CD14-positive monocyte (primary cell): ENCODE measurements at regions not wholly inside any gene's neighbourhood (a gene's known extent, or its start where the extent isn't known, plus 50 kb on each side); places are given as distances from the start of the nearest gene placed in this dataset.
A peak's percentile ranks its signal among the peaks of the same experiment; 100 is the strongest.

Source experiments
- DNase-seq, 3 donors: peaks; one replicate each; pipeline ENCODE4 v3.0.0-alpha.2; 2011 to 2022
- H2AFZ ChIP-seq: 2 replicates; pipeline ENCODE4 v1.6.0; 2012; ENCODE audit warnings: mild to moderate bottlenecking, low read depth, low read length, inconsistent platforms; ENCODE audit not compliant: insufficient read depth, poor library complexity, severe bottlenecking
- H3K27ac ChIP-seq, 2 donors: 1 replicate in 1 of 2; 2 replicates in 1 of 2; pipeline ENCODE4 v1.5.1; 2012 to 2013; ENCODE audit warnings: low read length in 2 of 2, control low read depth in 1 of 2, inconsistent platforms in 1 of 2, low read depth in 1 of 2, mild to moderate bottlenecking in 1 of 2
- H3K27me3 ChIP-seq, 2 donors: one replicate each; pipeline versions ENCODE4 v1.6.0 to v1.6.1; 2011 to 2013; ENCODE audit warnings: low read length in 2 of 2; ENCODE audit not compliant: control insufficient read depth in 2 of 2, insufficient read depth in 2 of 2
- H3K36me3 ChIP-seq, 2 donors: replicated peaks in 1 of 2; 1 replicate in 1 of 2; 2 replicates in 1 of 2; pipeline versions ENCODE4 v1.5.1 to v1.6.1; 2012 to 2013; ENCODE audit warnings: low read length in 2 of 2, control low read depth in 1 of 2, inconsistent platforms in 1 of 2, mild to moderate bottlenecking in 1 of 2; ENCODE audit not compliant: insufficient read depth in 2 of 2, control insufficient read depth in 1 of 2
- H3K4me1 ChIP-seq, 2 donors: 1 replicate in 1 of 2; 2 replicates in 1 of 2; pipeline versions ENCODE4 v1.5.1 to v1.6.1; 2012 to 2013; ENCODE audit warnings: low read length in 2 of 2, control low read depth in 1 of 2, inconsistent platforms in 1 of 2, mild to moderate bottlenecking in 1 of 2, moderate library complexity in 1 of 2; ENCODE audit not compliant: insufficient read depth in 2 of 2, control insufficient read depth in 1 of 2
- H3K4me2 ChIP-seq: replicated peaks from 2 replicates; pipeline ENCODE3; 2012; ENCODE audit warnings: low read length, moderate library complexity, mild to moderate bottlenecking; ENCODE audit not compliant: poor library complexity, severe bottlenecking; ENCODE audit errors: extremely low read depth
- H3K4me3 ChIP-seq, 3 experiments: fragments of 200-600 bp in 1 of 3; sonication (generic) in 1 of 3; replicated peaks in 1 of 3; 1 replicate in 2 of 3; 2 replicates in 1 of 3; pipeline ENCODE4 v1.5.1; 2011 to 2013; ENCODE audit warnings: low read length in 3 of 3, mild to moderate bottlenecking in 3 of 3, control low read depth in 2 of 3, low read depth in 2 of 3, inconsistent platforms in 1 of 3, moderate library complexity in 1 of 3
- H3K79me2 ChIP-seq: 2 replicates; pipeline ENCODE4 v1.6.0; 2012; ENCODE audit warnings: mild to moderate bottlenecking, control low read depth, inconsistent platforms, low read length, moderate library complexity; ENCODE audit not compliant: insufficient read depth
- H3K9ac ChIP-seq: 2 replicates; pipeline ENCODE4 v1.6.0; 2017; ENCODE audit warnings: low read length, mild to moderate bottlenecking; ENCODE audit not compliant: insufficient read depth, poor library complexity, severe bottlenecking
- H3K9me3 ChIP-seq, 2 donors: replicated peaks in 1 of 2; 1 replicate in 1 of 2; 2 replicates in 1 of 2; pipeline versions ENCODE4 v1.5.1 to v1.6.1; 2012 to 2013; ENCODE audit warnings: low read length in 2 of 2, control low read depth in 1 of 2; ENCODE audit not compliant: control insufficient read depth in 1 of 2, insufficient read depth in 1 of 2
- H4K20me1 ChIP-seq: 2 replicates; pipeline ENCODE4 v1.6.0; 2012; ENCODE audit warnings: mild to moderate bottlenecking, low read length, control low read depth, moderate library complexity; ENCODE audit not compliant: insufficient read depth
- H3K27ac Mint-ChIP-seq, 7 donors: one replicate each; pipeline ENCODE4 v1.8.0; 2020; ENCODE audit warnings: mild to moderate bottlenecking in 7 of 7, mixed read lengths in 7 of 7, moderate library complexity in 6 of 7, inconsistent platforms in 2 of 7
- H3K27me3 Mint-ChIP-seq, 3 donors: one replicate each; pipeline ENCODE4 v1.8.0; 2021 to 2022; ENCODE audit warnings: low read depth in 3 of 3, mild to moderate bottlenecking in 3 of 3, mixed read lengths in 3 of 3, moderate library complexity in 3 of 3, inconsistent platforms in 1 of 3
- H3K36me3 Mint-ChIP-seq, 2 donors: one replicate each; pipeline ENCODE4 v1.8.0; 2020; ENCODE audit warnings: mixed read lengths in 2 of 2, inconsistent platforms in 1 of 2, mild to moderate bottlenecking in 1 of 2
- H3K4me1 Mint-ChIP-seq: one replicate; pipeline ENCODE4 v1.8.0; 2020; ENCODE audit warnings: mild to moderate bottlenecking, mixed read lengths
- H3K4me3 Mint-ChIP-seq, 2 donors: one replicate each; pipeline ENCODE4 v1.8.0; 2020; ENCODE audit warnings: mild to moderate bottlenecking in 2 of 2, mixed read lengths in 2 of 2, moderate library complexity in 1 of 2
- H3K9me3 Mint-ChIP-seq, 7 donors: one replicate each; pipeline ENCODE4 v1.8.0; 2020 to 2022; ENCODE audit warnings: mixed read lengths in 7 of 7, mild to moderate bottlenecking in 6 of 7, moderate library complexity in 6 of 7, inconsistent platforms in 2 of 7
- WGBS: methylation state at CpG from one replicate; pipeline ENCODE4 v1.1.5; 2013; ENCODE audit warnings: missing lambda C conversion rate; ENCODE audit not compliant: insufficient coverage; 5-methylcytosine and 5-hydroxymethylcytosine counted together
- intact Hi-C, 2 donors: fragments of 100-400 bp; cut with micrococcal nuclease; formaldehyde crosslinking; loops; one replicate each; pipeline versions ENCODE4 v1.15.0 to v1.15.1; 2023
- TF ChIP-seq, protein P1 (sequence below): fragments of 200-600 bp; IDR thresholded peaks from one replicate; pipeline ENCODE4 v1.8.0; 2022; ENCODE audit warnings: antibody characterized with exemption, mild to moderate bottlenecking

- intact Hi-C loops: loop anchor here (5.0 kb wide), 2 partner anchors 72 to 88 kb away; no protein-coding TSS in a partner anchor
- no peaks in the 10 kb centered on the region for H3K27me3 ChIP-seq
- H3K27ac ChIP-seq: peak overlapping the region in 1 of 2 donors; percentile 96
- peaks cover 25% of the 10 kb centered on the region for H4K20me1 ChIP-seq
- Mint-ChIP-seq H3K27me3 (peaks cover 3 to 8% (median 4%) of the 10 kb centered on the region in 3 donors), H3K27ac (peak overlapping the region; percentile 95 to 98 (median 97)), H3K4me1 (peaks cover 87% of the 10 kb centered on the region), H3K4me3 (no peak overlapping the region), H3K36me3 (peaks cover 27 to 58% of the 10 kb centered on the region in 2 donors), H3K9me3 (peaks cover 0 to 3% (median 0%) of the 10 kb centered on the region in 7 donors)
- no peak for DNase-seq
- H3K9ac ChIP-seq: peak overlapping the region; percentile 22
- H2AFZ ChIP-seq: no peak overlapping the region
- peaks cover 96% of the 10 kb centered on the region for H3K79me2 ChIP-seq
- WGBS: 60% methylated on average over 1 of the region's 9 CpGs
- peaks cover 15 to 21% of the 10 kb centered on the region in 2 donors for H3K36me3 ChIP-seq
- peak overlapping the region; percentile 79 for H3K4me2 ChIP-seq
- peak overlapping the region in 1 of 3 experiments; percentile 79 for H3K4me3 ChIP-seq
- H3K9me3 ChIP-seq: no peaks in the 10 kb centered on the region
- TF ChIP-seq, protein P1, sequence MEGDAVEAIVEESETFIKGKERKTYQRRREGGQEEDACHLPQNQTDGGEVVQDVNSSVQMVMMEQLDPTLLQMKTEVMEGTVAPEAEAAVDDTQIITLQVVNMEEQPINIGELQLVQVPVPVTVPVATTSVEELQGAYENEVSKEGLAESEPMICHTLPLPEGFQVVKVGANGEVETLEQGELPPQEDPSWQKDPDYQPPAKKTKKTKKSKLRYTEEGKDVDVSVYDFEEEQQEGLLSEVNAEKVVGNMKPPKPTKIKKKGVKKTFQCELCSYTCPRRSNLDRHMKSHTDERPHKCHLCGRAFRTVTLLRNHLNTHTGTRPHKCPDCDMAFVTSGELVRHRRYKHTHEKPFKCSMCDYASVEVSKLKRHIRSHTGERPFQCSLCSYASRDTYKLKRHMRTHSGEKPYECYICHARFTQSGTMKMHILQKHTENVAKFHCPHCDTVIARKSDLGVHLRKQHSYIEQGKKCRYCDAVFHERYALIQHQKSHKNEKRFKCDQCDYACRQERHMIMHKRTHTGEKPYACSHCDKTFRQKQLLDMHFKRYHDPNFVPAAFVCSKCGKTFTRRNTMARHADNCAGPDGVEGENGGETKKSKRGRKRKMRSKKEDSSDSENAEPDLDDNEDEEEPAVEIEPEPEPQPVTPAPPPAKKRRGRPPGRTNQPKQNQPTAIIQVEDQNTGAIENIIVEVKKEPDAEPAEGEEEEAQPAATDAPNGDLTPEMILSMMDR: no peak
- peaks cover 68 to 91% of the 10 kb centered on the region in 2 donors for H3K4me1 ChIP-seq
Observed at GRCh38 chr17:77403854-77404253, 263.1 kb downstream of the SEC14L1 start.

DNA sequence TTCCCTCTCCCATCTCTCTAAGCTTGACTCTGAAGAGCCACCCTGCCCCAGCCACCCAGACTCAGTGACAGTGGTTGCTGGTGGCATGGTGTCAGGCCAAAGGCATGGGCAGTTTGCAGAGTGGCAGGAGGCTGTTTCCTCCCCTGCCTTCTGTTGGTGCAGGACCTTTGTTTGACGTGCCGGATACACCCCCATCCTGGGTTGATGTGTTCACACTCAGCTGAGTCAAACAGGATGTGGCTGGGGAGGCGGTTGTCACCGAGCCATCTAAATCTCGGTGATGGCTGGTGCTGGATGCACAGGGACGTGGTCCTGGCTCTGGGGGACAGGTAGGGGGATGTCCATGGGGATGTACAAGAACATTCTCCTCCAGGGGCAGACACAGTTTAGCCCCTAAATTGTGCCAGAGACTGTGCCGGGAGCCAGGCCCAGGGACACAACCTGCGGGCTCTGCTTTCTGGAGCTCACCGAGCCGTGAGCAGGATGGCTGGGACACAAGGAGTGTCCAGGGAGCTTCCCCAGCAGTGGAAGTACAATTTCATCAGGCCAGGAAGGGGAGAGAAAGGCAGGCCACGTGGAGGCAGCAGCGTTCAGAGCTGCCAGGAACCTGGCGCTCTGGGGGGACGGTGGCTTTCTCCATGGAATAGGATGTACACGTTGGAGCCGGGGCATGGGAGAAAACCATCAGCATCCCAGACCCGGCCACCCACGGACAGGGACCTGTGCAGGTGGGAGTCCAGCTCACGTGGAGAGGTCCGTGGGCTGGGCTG lies 264.2 kb downstream of the SEC14L1 start:
- DNase-seq: peak; percentile 83 to 87 (median 87)
- WGBS: 14% methylated on average over 17 of the region's 20 CpGs
- H3K79me2 ChIP-seq: peaks cover 93% of the 10 kb centered on the region
- H3K4me3 ChIP-seq: peak overlapping the region; percentile 13 to 79 (median 42)
- no peaks in the 10 kb centered on the region for H3K27me3 ChIP-seq
- peaks cover 26% of the 10 kb centered on the region for H4K20me1 ChIP-seq
- Mint-ChIP-seq H3K36me3 (peaks cover 30 to 61% of the 10 kb centered on the region in 2 donors), H3K27me3 (peaks cover 3 to 8% (median 4%) of the 10 kb centered on the region in 3 donors), H3K9me3 (peaks cover 0 to 3% (median 0%) of the 10 kb centered on the region in 7 donors), H3K27ac (peak overlapping the region; percentile 95 to 98 (median 97)), H3K4me3 (peak overlapping the region; percentile 82 to 97), H3K4me1 (peaks cover 86% of the 10 kb centered on the region)
- TF ChIP-seq, protein P1: no peak
- intact Hi-C loops: loop anchor here (5.0 kb wide), 3 partner anchors 37 to 87 kb away; no protein-coding TSS in a partner anchor
- peak overlapping the region; percentile 59 for H2AFZ ChIP-seq
- peak overlapping the region; percentile 79 for H3K4me2 ChIP-seq
- H3K9me3 ChIP-seq: no peaks in the 10 kb centered on the region
- peaks cover 17 to 20% of the 10 kb centered on the region in 2 donors for H3K36me3 ChIP-seq
- peak overlapping the region; percentile 69 for H3K9ac ChIP-seq
- peak overlapping the region; percentile 69 to 96 for H3K27ac ChIP-seq
- H3K4me1 ChIP-seq: peaks cover 75 to 91% of the 10 kb centered on the region in 2 donors
